ENCODE measurements at regions not wholly inside any gene's neighbourhood (a gene's known extent, or its start where the extent isn't known, plus 50 kb on each side); places are given as distances from the start of the nearest gene placed in this dataset.

GRCh38 chr16:25633549-25633948 is 58.2 kb upstream of the HS3ST4 start (continued):
- no peak for TF ChIP-seq CHD7 (IDR thresholded peaks at IDR 0.05; ENCODE audit: insufficient replicate concordance, low read length)
- no peak for TF ChIP-seq YY1 (IDR thresholded peaks at IDR 0.05; ENCODE audit: low read depth, low read length)
- TF ChIP-seq MAX (IDR thresholded peaks at IDR 0.05), result no peak
- no peak for TF ChIP-seq SIRT6 (IDR thresholded peaks at IDR 0.05; ENCODE audit: low read length)
- no peak for TF ChIP-seq CTBP2 (IDR thresholded peaks at IDR 0.05; ENCODE audit: borderline replicate concordance, insufficient read depth, insufficient read length, low read length)
- no peak for TF ChIP-seq CREB1 (IDR thresholded peaks at IDR 0.05)
- no peak for TF ChIP-seq JUND (IDR thresholded peaks at IDR 0.05; ENCODE audit: low read length)
- no peak for TF ChIP-seq CTCF (IDR thresholded peaks at IDR 0.05; ENCODE audit: control extremely low read depth in 1 of 3, insufficient read depth in 1 of 3, low read depth in 1 of 3, low read length in 3 of 3)
- no peak for TF ChIP-seq RBBP5 (IDR thresholded peaks at IDR 0.05; ENCODE audit: borderline replicate concordance, low read depth, low read length)
- TF ChIP-seq KDM5A (IDR thresholded peaks at IDR 0.05; ENCODE audit: low read length), result no peak

All from H1 (cell line).